SK-N-SH (cell line): ENCODE measurements at regions not wholly inside any gene's neighbourhood (a gene's known extent, or its start where the extent isn't known, plus 50 kb on each side); places are given as distances from the start of the nearest gene placed in this dataset.

Experiments used
- CTCF ChIA-PET: fragments of 300-600, 350-600 bp; formaldehyde crosslinking; extraction: SDS; loops from one replicate; lab custom pipeline; 2021; lab: Yijun Ruan, JAX
- POLR2A ChIA-PET: fragments of 350-600 bp; sonication (Branson Sonifier 250); formaldehyde crosslinking; extraction: SDS; loops from one replicate; lab custom pipeline; 2020; ENCODE audit warnings: antibody characterized with exemption, inconsistent platforms; lab: Yijun Ruan, JAX
- DNase-seq: peaks from one replicate; pipeline ENCODE4 v3.0.0; 2012
- H2AFZ ChIP-seq: fragments of 200-600 bp; sonication (generic); 2 replicates; pipeline ENCODE4 v1.8.1; 2016; ENCODE audit warnings: antibody characterized with exemption, mild to moderate bottlenecking, low read depth
- H3F3A ChIP-seq: fragments of 200-600 bp; sonication (generic); replicated peaks from 2 replicates; pipeline ENCODE3; 2016; ENCODE audit warnings: antibody characterized with exemption, mild to moderate bottlenecking; ENCODE audit not compliant: insufficient read depth
- H3K27ac ChIP-seq, 2 experiments: fragments of 200-500 bp in 1 of 2; fragments of 200-600 bp in 1 of 2; sonication (Bioruptor generic) in 1 of 2; sonication (generic), shearing (Covaris generic) in 1 of 2; 2 replicates each; pipeline versions ENCODE4 v1.5.1 to v1.6.1; 2014 to 2016; ENCODE audit warnings: low read depth in 2 of 2, inconsistent platforms in 1 of 2, low read length in 1 of 2, mild to moderate bottlenecking in 1 of 2, mixed read lengths in 1 of 2
- H3K27me3 ChIP-seq: fragments of 200-600 bp; sonication (generic), shearing (Covaris generic); 2 replicates; pipeline ENCODE4 v1.6.1; 2016; ENCODE audit warnings: mixed run types; ENCODE audit not compliant: insufficient read depth
- H3K36me3 ChIP-seq, 2 experiments: fragments of 200-500 bp in 1 of 2; fragments of 200-600 bp in 1 of 2; sonication (Bioruptor generic) in 1 of 2; sonication (generic) in 1 of 2; replicated peaks in 1 of 2; 2 replicates each; pipeline versions ENCODE3 to v1.5.1; 2014 to 2016; ENCODE audit warnings: low read length in 1 of 2, mild to moderate bottlenecking in 1 of 2; ENCODE audit not compliant: insufficient read depth in 2 of 2, control insufficient read depth in 1 of 2
- H3K4me1 ChIP-seq, 2 experiments: fragments of 200-500 bp in 1 of 2; fragments of 200-600 bp in 1 of 2; sonication (Bioruptor generic) in 1 of 2; sonication (generic), shearing (Covaris generic) in 1 of 2; 2 replicates each; pipeline versions ENCODE4 v1.5.1 to v1.6.1; 2014 to 2016; ENCODE audit warnings: low read depth in 1 of 2, low read length in 1 of 2, mixed run types in 1 of 2; ENCODE audit not compliant: insufficient read depth in 2 of 2, control insufficient read depth in 1 of 2
- H3K4me2 ChIP-seq: fragments of 200-600 bp; sonication (generic), shearing (Covaris generic); 2 replicates; pipeline ENCODE4 v1.6.1; 2017; ENCODE audit warnings: mixed run types
- H3K4me3 ChIP-seq, 2 experiments: fragments of 200-500 bp in 1 of 2; fragments of 200-600 bp in 1 of 2; sonication (Bioruptor generic) in 1 of 2; sonication (generic), shearing (Covaris generic) in 1 of 2; 2 replicates each; pipeline versions ENCODE4 v1.5.1 to v1.8.1; 2014 to 2016; ENCODE audit warnings: low read depth in 2 of 2, inconsistent platforms in 1 of 2, low read length in 1 of 2, mild to moderate bottlenecking in 1 of 2, mixed read lengths in 1 of 2, moderate library complexity in 1 of 2
- H3K79me2 ChIP-seq: fragments of 200-600 bp; sonication (generic); 2 replicates; pipeline ENCODE4 v1.8.1; 2017; ENCODE audit warnings: mild to moderate bottlenecking; ENCODE audit not compliant: insufficient read depth
- H3K9ac ChIP-seq: fragments of 200-600 bp; sonication (generic); 2 replicates; pipeline ENCODE4 v1.6.1; 2017; ENCODE audit warnings: mixed run types
- H3K9me2 ChIP-seq: fragments of 200-600 bp; sonication (generic); 2 replicates; pipeline ENCODE4 v1.6.1; 2017; ENCODE audit warnings: mixed run types
- H3K9me3 ChIP-seq: fragments of 200-600 bp; sonication (generic); 2 replicates; pipeline ENCODE4 v1.6.1; 2017; ENCODE audit warnings: mixed run types, mild to moderate bottlenecking, moderate library complexity
- H4K20me1 ChIP-seq: fragments of 200-600 bp; sonication (generic); 2 replicates; pipeline ENCODE4 v1.6.1; 2017; ENCODE audit warnings: mild to moderate bottlenecking, mixed run types; ENCODE audit not compliant: insufficient read depth
- EP300 ChIP-seq, 2 experiments: IDR thresholded peaks; 2 replicates each; pipeline versions ENCODE4 v1.4.0 to v1.6.1; 2012; ENCODE audit warnings: borderline replicate concordance in 1 of 2, low read depth in 1 of 2, low read length in 1 of 2
- FOXJ3 ChIP-seq: sonication (generic); formaldehyde crosslinking; IDR thresholded peaks from 2 replicates; pipeline ENCODE4 v1.5.1; 2020; ENCODE audit warnings: mild to moderate bottlenecking, missing genetic modification reagents
- FOXM1 ChIP-seq: IDR thresholded peaks from 2 replicates; pipeline ENCODE4 v1.4.0; 2012; ENCODE audit warnings: low read depth, mild to moderate bottlenecking
- GATA2 ChIP-seq: sonication (generic); formaldehyde crosslinking; IDR thresholded peaks from 2 replicates; pipeline ENCODE4 v1.5.0; 2020; ENCODE audit warnings: mild to moderate bottlenecking, missing genetic modification reagents
- JUND ChIP-seq: IDR thresholded peaks from 2 replicates; pipeline ENCODE4 v1.4.0; 2012
- MEF2A ChIP-seq: IDR thresholded peaks from 2 replicates; pipeline ENCODE4 v1.4.0; 2012; ENCODE audit warnings: low read depth, borderline replicate concordance
- RCOR1 ChIP-seq: fragments of 150-350 bp; IDR thresholded peaks from 2 replicates; pipeline ENCODE4 v1.6.1; 2017; ENCODE audit warnings: antibody characterized with exemption, low read length
- RFX5 ChIP-seq: IDR thresholded peaks from 2 replicates; pipeline ENCODE4 v1.6.1; 2012; ENCODE audit warnings: mild to moderate bottlenecking, improper control_type of control experiment, low read length
- TCF12 ChIP-seq: IDR thresholded peaks from 2 replicates; pipeline ENCODE4 v1.4.0; 2012
- TEAD4 ChIP-seq: IDR thresholded peaks from 2 replicates; pipeline ENCODE4 v1.4.0; 2012; ENCODE audit warnings: mild to moderate bottlenecking, borderline replicate concordance; ENCODE audit not compliant: insufficient read depth
- USF2 ChIP-seq: fragments of 150-350 bp; IDR thresholded peaks from 2 replicates; pipeline ENCODE4 v1.6.1; 2017; ENCODE audit warnings: antibody characterized with exemption, low read length, low read depth, borderline replicate concordance
- YY1 ChIP-seq: IDR thresholded peaks from 2 replicates; pipeline ENCODE4 v1.4.0; 2012; ENCODE audit warnings: low read depth, mild to moderate bottlenecking
- ZBTB33 ChIP-seq: IDR thresholded peaks from 2 replicates; pipeline ENCODE4 v1.4.0; 2012; ENCODE audit warnings: low read depth, borderline replicate concordance
- WGBS: methylation state at CpG from one replicate; pipeline ENCODE4 v1.1.6; 2017; ENCODE audit warnings: low lambda C conversion rate; 5-methylcytosine and 5-hydroxymethylcytosine counted together
- TF ChIP-seq, protein P1 (sequence below): IDR thresholded peaks from 2 replicates; pipeline ENCODE4 v1.4.0; 2012; ENCODE audit warnings: low read depth

- H4K20me1 ChIP-seq, result no peaks in the 10 kb centered on the region
- POLR2A ChIA-PET, result no interaction called here
- H3K79me2 ChIP-seq, result no peaks in the 10 kb centered on the region
- H3K4me1 ChIP-seq, result peaks cover 0 to 10% of the 10 kb centered on the region in 2 experiments; a peak in 1 of 4 replicates
- no peaks in the 10 kb centered on the region for H3K9me2 ChIP-seq
- TF ChIP-seq ZBTB33, result no peak
- TF ChIP-seq, all 33 proteins: peak for 0
- Histone ChIP-seq H3F3A (no peaks in the 10 kb centered on the region), H3K27ac (no peak overlapping the region), H3K4me3 (no peak overlapping the region), H3K9me3 (no peaks in the 10 kb centered on the region), H3K4me2 (no peak overlapping the region), H3K27me3 (no peaks in the 10 kb centered on the region), H2AFZ (no peak overlapping the region), H3K9ac (no peak overlapping the region), H3K36me3 (no peaks in the 10 kb centered on the region)
- DNase-seq, result no peak
- CTCF ChIA-PET, result interaction anchor here (0.9 kb wide), 1 partner anchor 74 kb away, joined by 3 read pairs; no protein-coding TSS in a partner anchor
- 12% methylated on average over 9 of the region's 9 CpGs for WGBS
Observed at GRCh38 chr1:5670590-5671350, 321.5 kb downstream of the NPHP4 start.

GRCh38 chr1:5667513-5668325 lies 324.5 kb downstream of the NPHP4 start:
- CTCF ChIA-PET, result interaction anchor here (0.7 to 1.8 kb wide), 4 partner anchors 47 to 1012 kb away, joined by 3 to 7 read pairs (median 3); no protein-coding TSS in a partner anchor

More at GRCh38 chr1:5667513-5668325, 324.5 kb downstream of the NPHP4 start:
- Histone ChIP-seq H3K36me3 (no peaks in the 10 kb centered on the region), H3K4me2 (no peak overlapping the region), H3K4me1 (peaks cover 0 to 10% of the 10 kb centered on the region in 2 experiments; a peak in 1 of 4 replicates), H3K9ac (no peak overlapping the region), H3K27me3 (no peaks in the 10 kb centered on the region), H3K9me2 (no peaks in the 10 kb centered on the region), H3K79me2 (no peaks in the 10 kb centered on the region), H3K4me3 (no peak overlapping the region), H3F3A (no peaks in the 10 kb centered on the region)
- peak; percentile 52 for DNase-seq
- no peak for TF ChIP-seq JUND
- TF ChIP-seq MEF2A, result no peak
- no peak for TF ChIP-seq TEAD4
- no peak for TF ChIP-seq FOXJ3
- no peak for TF ChIP-seq TCF12
- TF ChIP-seq, protein P1, sequence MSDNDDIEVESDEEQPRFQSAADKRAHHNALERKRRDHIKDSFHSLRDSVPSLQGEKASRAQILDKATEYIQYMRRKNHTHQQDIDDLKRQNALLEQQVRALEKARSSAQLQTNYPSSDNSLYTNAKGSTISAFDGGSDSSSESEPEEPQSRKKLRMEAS, result no peak
- no peak for TF ChIP-seq GATA2 (CRISPR knock-in tag)
- TF ChIP-seq USF2, result no peak
- no peak for TF ChIP-seq RFX5
- no peak for TF ChIP-seq YY1
- TF ChIP-seq FOXM1, result no peak
- no peak for TF ChIP-seq RCOR1
- TF ChIP-seq EP300 (IDR thresholded peaks at IDR 0.05; ENCODE audit: borderline replicate concordance in 1 of 2, low read depth in 1 of 2, low read length in 1 of 2), result no peak
- TF ChIP-seq, all 33 proteins: peak for 0
- no peak overlapping the region for H3K27ac ChIP-seq
- WGBS, result 18% methylated on average over 23 of the region's 34 CpGs
- POLR2A ChIA-PET, result interaction anchor here (1.1 kb wide), 1 partner anchor 380 kb away, joined by 3 read pairs; no protein-coding TSS in a partner anchor
- no peak overlapping the region for H2AFZ ChIP-seq
- no peaks in the 10 kb centered on the region for H4K20me1 ChIP-seq
- no peaks in the 10 kb centered on the region for H3K9me3 ChIP-seq
